ENCODE measurements at regions not wholly inside any gene's neighbourhood (a gene's known extent, or its start where the extent isn't known, plus 50 kb on each side); places are given as distances from the start of the nearest gene placed in this dataset.

DNA sequence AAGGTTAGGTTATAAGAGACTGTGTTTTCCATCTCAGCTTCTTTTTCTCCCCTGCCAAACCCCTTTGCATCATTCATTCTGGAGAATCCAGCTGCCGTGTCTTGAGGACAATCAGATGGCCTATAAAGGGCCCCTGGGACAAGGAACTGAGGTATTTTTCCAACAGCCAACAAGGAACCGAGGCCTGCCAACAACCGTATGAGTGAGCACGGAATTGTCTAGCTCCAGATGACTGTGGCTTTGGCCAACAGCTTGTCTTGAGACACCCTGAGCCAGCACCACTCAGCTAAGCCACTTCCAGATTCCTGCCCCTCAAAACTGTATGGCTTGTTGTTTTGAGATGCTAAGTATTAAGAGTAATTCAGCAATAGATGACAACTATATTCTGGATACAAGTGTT is 433.7 kb upstream of the HSF2 start:
- 87% methylated on average over 4 of the region's 4 CpGs for WGBS (ENCODE audit: insufficient coverage)
- Mint-ChIP-seq H3K27ac (no peak overlapping the region), H3K4me1 (no peaks in the 10 kb centered on the region), H3K36me3 (no peaks in the 10 kb centered on the region), H3K4me3 (no peak overlapping the region), H3K9me3 (peaks cover 2 to 4% of the 10 kb centered on the region in 2 donors), H3K27me3 (ENCODE audit: low read depth in 2 of 2) (no peaks in the 10 kb centered on the region)
- no peaks in the 10 kb centered on the region for H3K4me1 ChIP-seq (ENCODE audit: control insufficient read depth, insufficient read depth, low read length)
- no peaks in the 10 kb centered on the region for H3K36me3 ChIP-seq (ENCODE audit: control insufficient read depth, insufficient read depth, low read length)
- H3K4me3 ChIP-seq (ENCODE audit: low read length), result no peak overlapping the region
- ATAC-seq, result no peak
- TF ChIP-seq, protein P1, sequence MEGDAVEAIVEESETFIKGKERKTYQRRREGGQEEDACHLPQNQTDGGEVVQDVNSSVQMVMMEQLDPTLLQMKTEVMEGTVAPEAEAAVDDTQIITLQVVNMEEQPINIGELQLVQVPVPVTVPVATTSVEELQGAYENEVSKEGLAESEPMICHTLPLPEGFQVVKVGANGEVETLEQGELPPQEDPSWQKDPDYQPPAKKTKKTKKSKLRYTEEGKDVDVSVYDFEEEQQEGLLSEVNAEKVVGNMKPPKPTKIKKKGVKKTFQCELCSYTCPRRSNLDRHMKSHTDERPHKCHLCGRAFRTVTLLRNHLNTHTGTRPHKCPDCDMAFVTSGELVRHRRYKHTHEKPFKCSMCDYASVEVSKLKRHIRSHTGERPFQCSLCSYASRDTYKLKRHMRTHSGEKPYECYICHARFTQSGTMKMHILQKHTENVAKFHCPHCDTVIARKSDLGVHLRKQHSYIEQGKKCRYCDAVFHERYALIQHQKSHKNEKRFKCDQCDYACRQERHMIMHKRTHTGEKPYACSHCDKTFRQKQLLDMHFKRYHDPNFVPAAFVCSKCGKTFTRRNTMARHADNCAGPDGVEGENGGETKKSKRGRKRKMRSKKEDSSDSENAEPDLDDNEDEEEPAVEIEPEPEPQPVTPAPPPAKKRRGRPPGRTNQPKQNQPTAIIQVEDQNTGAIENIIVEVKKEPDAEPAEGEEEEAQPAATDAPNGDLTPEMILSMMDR (IDR thresholded peaks at IDR 0.05), result no peak
- H3K27me3 ChIP-seq (ENCODE audit: control insufficient read depth, insufficient read depth, low read length), result no peaks in the 10 kb centered on the region
- intact Hi-C loops (cut with micrococcal nuclease), result no loop called here
- DNase-seq, result no peak
- H3K27ac ChIP-seq (ENCODE audit: low read length), result no peak overlapping the region
- no peaks in the 10 kb centered on the region for H3K9me3 ChIP-seq (ENCODE audit: control insufficient read depth, insufficient read depth, low read length)

DNA sequence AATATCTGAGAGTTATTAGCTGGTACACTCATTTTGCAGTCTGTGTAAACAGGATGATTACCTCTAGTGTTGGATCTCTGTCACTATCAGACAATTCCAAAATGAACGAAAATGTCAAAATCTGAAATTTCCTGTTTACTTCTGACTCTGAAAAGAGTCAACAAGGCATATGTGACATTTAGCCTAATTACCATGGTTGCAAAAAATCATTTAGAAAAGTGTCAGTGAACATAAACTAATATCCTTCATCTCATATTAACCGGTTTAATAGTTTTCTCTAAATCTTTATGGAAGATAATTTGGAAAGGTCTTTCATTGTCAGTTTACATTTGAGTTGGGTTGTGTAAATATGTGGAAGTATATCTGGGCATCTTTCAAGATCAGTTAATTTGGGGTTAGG is 431.8 kb upstream of the HSF2 start:
- Mint-ChIP-seq H3K4me3 (no peak overlapping the region), H3K27ac (no peak overlapping the region)

DNA sequence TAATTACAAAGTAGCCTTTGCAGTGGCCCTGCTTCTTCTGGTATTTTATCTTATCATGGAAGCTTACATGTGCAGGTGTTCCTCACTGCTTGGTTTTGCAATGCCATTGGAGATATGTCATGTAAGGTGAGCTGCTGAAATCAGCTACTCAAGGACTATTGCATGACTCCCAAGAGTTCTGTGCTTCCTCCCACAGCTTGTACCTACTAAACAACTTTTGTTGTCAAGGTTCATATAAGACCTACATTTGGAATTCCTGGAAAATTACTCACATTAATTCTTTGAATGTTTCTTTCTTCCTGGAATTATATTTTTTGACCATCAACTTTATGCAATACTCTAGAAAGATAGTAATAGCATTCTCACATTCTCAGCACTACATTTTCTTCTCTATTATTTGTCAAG is 427.5 kb upstream of the HSF2 start:
- Mint-ChIP-seq H3K27me3 (ENCODE audit: low read depth in 2 of 2) (no peaks in the 10 kb centered on the region), H3K36me3 (no peaks in the 10 kb centered on the region), H3K9me3 (peaks cover 2 to 6% of the 10 kb centered on the region in 2 donors), H3K4me3 (no peak overlapping the region), H3K27ac (no peak overlapping the region), H3K4me1 (no peaks in the 10 kb centered on the region)
- Histone ChIP-seq H3K27ac (ENCODE audit: low read length) (no peak overlapping the region), H3K4me1 (ENCODE audit: control insufficient read depth, insufficient read depth, low read length) (no peaks in the 10 kb centered on the region), H3K9me3 (ENCODE audit: control insufficient read depth, insufficient read depth, low read length) (no peaks in the 10 kb centered on the region), H3K4me3 (ENCODE audit: low read length) (no peak overlapping the region), H3K36me3 (ENCODE audit: control insufficient read depth, insufficient read depth, low read length) (no peaks in the 10 kb centered on the region), H3K27me3 (ENCODE audit: control insufficient read depth, insufficient read depth, low read length) (no peaks in the 10 kb centered on the region)
- ATAC-seq (no peak), DNase-seq (no peak)
- TF ChIP-seq, protein P1 (IDR thresholded peaks at IDR 0.05), result no peak
- intact Hi-C loops (cut with micrococcal nuclease), result no loop called here

More for the DNA sequence above, 431.8 kb upstream of the HSF2 start:
- TF ChIP-seq, protein P1 (IDR thresholded peaks at IDR 0.05), result no peak
- no peaks in the 10 kb centered on the region for H3K4me1 Mint-ChIP-seq
- Histone ChIP-seq H3K27ac (ENCODE audit: low read length) (no peak overlapping the region), H3K9me3 (ENCODE audit: control insufficient read depth, insufficient read depth, low read length) (no peaks in the 10 kb centered on the region), H3K4me3 (ENCODE audit: low read length) (no peak overlapping the region), H3K36me3 (ENCODE audit: control insufficient read depth, insufficient read depth, low read length) (no peaks in the 10 kb centered on the region), H3K4me1 (ENCODE audit: control insufficient read depth, insufficient read depth, low read length) (no peaks in the 10 kb centered on the region), H3K27me3 (ENCODE audit: control insufficient read depth, insufficient read depth, low read length) (no peaks in the 10 kb centered on the region)
- H3K27me3 Mint-ChIP-seq (ENCODE audit: low read depth in 2 of 2), result no peaks in the 10 kb centered on the region
- DNase-seq (no peak), ATAC-seq (no peak)
- 85% methylated on average over 1 of the region's 2 CpGs for whole genome bisulfite sequencing (ENCODE audit: insufficient coverage)
- H3K9me3 Mint-ChIP-seq, result peaks cover 2 to 4% of the 10 kb centered on the region in 2 donors
- no peaks in the 10 kb centered on the region for H3K36me3 Mint-ChIP-seq
- intact Hi-C loops (cut with micrococcal nuclease), result no loop called here

DNA sequence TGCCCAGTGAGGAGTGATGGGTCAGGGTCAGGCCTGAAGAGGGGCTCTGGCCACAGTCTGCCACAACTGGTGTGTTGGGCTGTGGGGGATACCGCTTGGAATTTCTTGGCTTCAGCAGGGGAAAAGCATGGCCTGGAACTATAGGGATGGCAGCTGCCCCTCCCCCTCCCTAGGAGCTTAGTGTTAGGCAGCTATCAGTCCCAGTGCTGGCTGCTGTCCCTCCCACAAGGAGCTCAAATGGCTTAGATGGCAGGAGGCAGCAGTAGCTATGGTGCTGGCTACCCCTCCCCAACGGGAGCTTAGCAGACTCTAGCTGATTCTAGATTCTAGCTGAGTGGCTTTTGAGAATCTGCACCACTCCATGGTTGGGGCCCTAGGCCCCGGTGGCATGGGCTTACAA is 414.5 kb upstream of the HSF2 start:
- WGBS (ENCODE audit: insufficient coverage), result 81% methylated on average over 3 of the region's 3 CpGs
- H3K36me3 ChIP-seq (ENCODE audit: control insufficient read depth, insufficient read depth, low read length), result no peaks in the 10 kb centered on the region
- intact Hi-C loops (cut with micrococcal nuclease), result no loop called here
- H3K9me3 ChIP-seq (ENCODE audit: control insufficient read depth, insufficient read depth, low read length), result peaks cover 3% of the 10 kb centered on the region
- Mint-ChIP-seq H3K36me3 (no peaks in the 10 kb centered on the region), H3K4me1 (no peaks in the 10 kb centered on the region), H3K27me3 (ENCODE audit: low read depth in 2 of 2) (no peaks in the 10 kb centered on the region), H3K9me3 (peaks cover 18 to 22% of the 10 kb centered on the region in 2 donors), H3K27ac (no peak overlapping the region), H3K4me3 (no peak overlapping the region)
- no peaks in the 10 kb centered on the region for H3K4me1 ChIP-seq (ENCODE audit: control insufficient read depth, insufficient read depth, low read length)
- no peaks in the 10 kb centered on the region for H3K27me3 ChIP-seq (ENCODE audit: control insufficient read depth, insufficient read depth, low read length)
- no peak overlapping the region for H3K27ac ChIP-seq (ENCODE audit: low read length)
- ATAC-seq (no peak), DNase-seq (no peak)
- TF ChIP-seq, protein P1 (IDR thresholded peaks at IDR 0.05), result no peak
- no peak overlapping the region for H3K4me3 ChIP-seq (ENCODE audit: low read length)
